CD4-positive, alpha-beta T cell (primary cell): ENCODE measurements at regions not wholly inside any gene's neighbourhood (a gene's known extent, or its start where the extent isn't known, plus 50 kb on each side); places are given as distances from the start of the nearest gene placed in this dataset.

ENCODE experiments used
- ATAC-seq: fragments of 200-7000 bp; cut with Tn5 transposase; one replicate; pipeline ENCODE4 v1.10.0; 2022; ENCODE audit warnings: mild to moderate bottlenecking; ENCODE audit not compliant: poor library complexity
- CTCF ChIA-PET: fragments of 350-600 bp; sonication (Branson Sonifier 250); formaldehyde crosslinking; loops from one replicate; lab custom pipeline; 2021; ENCODE audit warnings: antibody characterized with exemption, inconsistent platforms; lab: Charles Lee
- POLR2A ChIA-PET: fragments of 350-600 bp; sonication (Branson Sonifier 250); formaldehyde crosslinking; loops from one replicate; lab custom pipeline; 2021; ENCODE audit warnings: antibody characterized with exemption, inconsistent platforms; lab: Charles Lee
- DNase-seq, 14 experiments: peaks; one replicate each; pipeline ENCODE4 v3.0.0-alpha.2; 2013 to 2020; ENCODE audit warnings: mixed read lengths in 2 of 14
- H3K27ac ChIP-seq, 2 donors: one replicate each; pipeline versions ENCODE4 v1.5.1 to v1.7.0; 2013; ENCODE audit warnings: low read length in 2 of 2, low read depth in 1 of 2, mild to moderate bottlenecking in 1 of 2
- H3K27me3 ChIP-seq, 2 experiments: 1 replicate in 1 of 2; 2 replicates in 1 of 2; pipeline versions ENCODE4 v1.6.1 to v1.7.0; 2013; ENCODE audit warnings: low read length in 2 of 2, control low read depth in 1 of 2, mild to moderate bottlenecking in 1 of 2, moderate library complexity in 1 of 2; ENCODE audit not compliant: insufficient read depth in 2 of 2, control insufficient read depth in 1 of 2
- H3K36me3 ChIP-seq: one replicate; pipeline ENCODE4 v1.6.1; 2013; ENCODE audit warnings: low read length, control low read depth; ENCODE audit not compliant: insufficient read depth
- H3K4me1 ChIP-seq: one replicate; pipeline ENCODE4 v1.6.1; 2013; ENCODE audit warnings: low read length, control low read depth; ENCODE audit not compliant: insufficient read depth
- H3K4me3 ChIP-seq: one replicate; pipeline ENCODE4 v1.5.1; 2013; ENCODE audit warnings: mild to moderate bottlenecking, low read length, moderate library complexity
- H3K9me3 ChIP-seq, 2 experiments: 1 replicate in 1 of 2; 2 replicates in 1 of 2; pipeline versions ENCODE4 v1.6.1 to v1.7.0; 2013; ENCODE audit warnings: low read length in 2 of 2, mild to moderate bottlenecking in 2 of 2, control low read depth in 1 of 2, moderate library complexity in 1 of 2; ENCODE audit not compliant: control insufficient read depth in 1 of 2, insufficient read depth in 1 of 2
- H3K27ac Mint-ChIP-seq: one replicate; pipeline ENCODE4 v1.8.0; 2020; ENCODE audit warnings: mixed read lengths
- H3K27me3 Mint-ChIP-seq: one replicate; pipeline ENCODE4 v1.8.0; 2021; ENCODE audit warnings: mixed read lengths
- H3K36me3 Mint-ChIP-seq: one replicate; pipeline ENCODE4 v1.8.0; 2021; ENCODE audit warnings: low read depth, mixed read lengths
- H3K4me1 Mint-ChIP-seq: one replicate; pipeline ENCODE4 v1.8.0; 2021; ENCODE audit warnings: low read depth, mixed read lengths
- H3K4me3 Mint-ChIP-seq: one replicate; pipeline ENCODE4 v1.8.0; 2020; ENCODE audit warnings: mild to moderate bottlenecking, mixed read lengths
- H3K9me3 Mint-ChIP-seq: one replicate; pipeline ENCODE4 v1.8.0; 2020; ENCODE audit warnings: mixed read lengths
- intact Hi-C, 2 experiments: fragments of 100-400 bp; cut with DNase I in 1 of 2; cut with micrococcal nuclease in 1 of 2; formaldehyde crosslinking; loops; one replicate each; pipeline versions ENCODE4 v1.15.1 to v1.9.0; 2023 to 2025; cut with DNase I, micrococcal nuclease
- TF ChIP-seq, protein P1 (sequence below): fragments of 200-600 bp; IDR thresholded peaks from one replicate; pipeline ENCODE4 v1.8.0; 2022; ENCODE audit warnings: antibody characterized with exemption, mild to moderate bottlenecking

DNA sequence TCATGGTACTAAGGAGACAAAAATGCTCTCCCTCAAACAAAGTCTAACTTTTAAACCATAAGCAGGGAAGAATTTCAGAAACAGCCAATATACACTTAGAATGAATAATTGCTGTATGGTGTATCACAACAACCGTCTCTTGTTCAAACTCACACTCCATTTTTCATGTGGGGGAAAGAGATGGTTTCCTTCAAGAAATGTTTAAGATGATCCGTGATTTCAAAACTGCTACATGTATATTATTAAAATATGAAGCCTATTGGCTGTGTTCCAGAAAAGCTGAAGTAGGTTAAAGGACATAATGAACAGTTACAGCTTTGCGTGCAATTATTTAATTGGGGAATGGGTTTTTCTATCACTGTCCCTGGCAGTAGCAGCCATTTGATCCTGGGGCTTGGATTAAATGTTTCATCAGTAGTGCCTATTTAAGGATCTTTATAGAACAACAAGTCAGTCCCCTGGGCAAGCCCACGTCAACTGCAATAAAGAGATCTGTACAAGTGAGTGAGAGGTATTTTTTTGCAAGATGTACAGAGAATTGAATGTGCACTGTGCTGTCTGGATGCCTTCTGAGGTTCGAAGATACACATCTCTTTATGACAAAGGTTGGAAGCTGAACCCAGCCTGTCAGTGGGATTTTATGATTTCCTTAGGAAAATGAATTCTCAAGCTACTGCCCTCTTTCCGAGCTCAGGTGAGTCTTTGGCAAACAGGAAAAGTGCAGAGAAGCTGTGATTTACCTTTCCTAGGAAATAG, 337.2 kb upstream of the RARB start:
- Mint-ChIP-seq H3K27me3 (no peaks in the 10 kb centered on the region), H3K36me3 (no peaks in the 10 kb centered on the region), H3K4me3 (no peak overlapping the region), H3K9me3 (peaks cover 3% of the 10 kb centered on the region), H3K4me1 (no peaks in the 10 kb centered on the region), H3K27ac (no peak overlapping the region)
- no peak overlapping the region for H3K27ac ChIP-seq
- ChIA-PET POLR2A (no interaction called here), CTCF (no interaction called here)
- no peak for DNase-seq
- intact Hi-C loops = no loop called here
- H3K27me3 ChIP-seq = no peaks in the 10 kb centered on the region
- no peaks in the 10 kb centered on the region for H3K36me3 ChIP-seq
- no peak overlapping the region for H3K4me3 ChIP-seq
- no peaks in the 10 kb centered on the region for H3K4me1 ChIP-seq
- TF ChIP-seq, protein P1, sequence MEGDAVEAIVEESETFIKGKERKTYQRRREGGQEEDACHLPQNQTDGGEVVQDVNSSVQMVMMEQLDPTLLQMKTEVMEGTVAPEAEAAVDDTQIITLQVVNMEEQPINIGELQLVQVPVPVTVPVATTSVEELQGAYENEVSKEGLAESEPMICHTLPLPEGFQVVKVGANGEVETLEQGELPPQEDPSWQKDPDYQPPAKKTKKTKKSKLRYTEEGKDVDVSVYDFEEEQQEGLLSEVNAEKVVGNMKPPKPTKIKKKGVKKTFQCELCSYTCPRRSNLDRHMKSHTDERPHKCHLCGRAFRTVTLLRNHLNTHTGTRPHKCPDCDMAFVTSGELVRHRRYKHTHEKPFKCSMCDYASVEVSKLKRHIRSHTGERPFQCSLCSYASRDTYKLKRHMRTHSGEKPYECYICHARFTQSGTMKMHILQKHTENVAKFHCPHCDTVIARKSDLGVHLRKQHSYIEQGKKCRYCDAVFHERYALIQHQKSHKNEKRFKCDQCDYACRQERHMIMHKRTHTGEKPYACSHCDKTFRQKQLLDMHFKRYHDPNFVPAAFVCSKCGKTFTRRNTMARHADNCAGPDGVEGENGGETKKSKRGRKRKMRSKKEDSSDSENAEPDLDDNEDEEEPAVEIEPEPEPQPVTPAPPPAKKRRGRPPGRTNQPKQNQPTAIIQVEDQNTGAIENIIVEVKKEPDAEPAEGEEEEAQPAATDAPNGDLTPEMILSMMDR = no peak
- ATAC-seq = no peak
- H3K9me3 ChIP-seq = no peaks in the 10 kb centered on the region

DNA sequence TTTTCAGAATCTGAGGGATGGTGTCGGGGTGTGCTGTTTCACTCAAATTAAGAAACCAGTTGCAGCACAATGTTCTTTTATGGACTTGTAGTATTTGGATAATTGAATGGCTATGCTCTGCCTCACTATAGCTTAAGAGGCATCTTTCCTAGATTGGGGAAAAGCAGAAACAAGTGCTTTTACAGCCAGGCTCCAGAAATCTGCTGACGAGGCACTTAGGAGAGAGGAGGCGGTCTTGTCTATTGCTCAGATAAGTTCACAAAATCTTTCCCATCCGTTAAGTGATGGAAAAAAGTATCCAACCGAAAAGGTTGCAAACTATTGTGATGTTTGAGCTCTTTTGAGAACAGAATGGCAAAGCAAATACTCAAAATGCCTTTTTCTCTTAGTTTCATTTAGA, 336.1 kb upstream of the RARB start:
- no peaks in the 10 kb centered on the region for H3K27me3 ChIP-seq
- Mint-ChIP-seq H3K36me3 (no peaks in the 10 kb centered on the region), H3K4me3 (no peak overlapping the region), H3K27ac (no peak overlapping the region), H3K27me3 (no peaks in the 10 kb centered on the region), H3K9me3 (peaks cover 3% of the 10 kb centered on the region), H3K4me1 (no peaks in the 10 kb centered on the region)
- no peak for ATAC-seq
- no peak overlapping the region for H3K27ac ChIP-seq
- DNase-seq = no peak
- TF ChIP-seq, protein P1 = no peak
- ChIA-PET POLR2A (no interaction called here), CTCF (no interaction called here)
- intact Hi-C loops = no loop called here
- no peaks in the 10 kb centered on the region for H3K4me1 ChIP-seq
- no peak overlapping the region for H3K4me3 ChIP-seq
- H3K9me3 ChIP-seq = no peaks in the 10 kb centered on the region
- no peaks in the 10 kb centered on the region for H3K36me3 ChIP-seq

DNA sequence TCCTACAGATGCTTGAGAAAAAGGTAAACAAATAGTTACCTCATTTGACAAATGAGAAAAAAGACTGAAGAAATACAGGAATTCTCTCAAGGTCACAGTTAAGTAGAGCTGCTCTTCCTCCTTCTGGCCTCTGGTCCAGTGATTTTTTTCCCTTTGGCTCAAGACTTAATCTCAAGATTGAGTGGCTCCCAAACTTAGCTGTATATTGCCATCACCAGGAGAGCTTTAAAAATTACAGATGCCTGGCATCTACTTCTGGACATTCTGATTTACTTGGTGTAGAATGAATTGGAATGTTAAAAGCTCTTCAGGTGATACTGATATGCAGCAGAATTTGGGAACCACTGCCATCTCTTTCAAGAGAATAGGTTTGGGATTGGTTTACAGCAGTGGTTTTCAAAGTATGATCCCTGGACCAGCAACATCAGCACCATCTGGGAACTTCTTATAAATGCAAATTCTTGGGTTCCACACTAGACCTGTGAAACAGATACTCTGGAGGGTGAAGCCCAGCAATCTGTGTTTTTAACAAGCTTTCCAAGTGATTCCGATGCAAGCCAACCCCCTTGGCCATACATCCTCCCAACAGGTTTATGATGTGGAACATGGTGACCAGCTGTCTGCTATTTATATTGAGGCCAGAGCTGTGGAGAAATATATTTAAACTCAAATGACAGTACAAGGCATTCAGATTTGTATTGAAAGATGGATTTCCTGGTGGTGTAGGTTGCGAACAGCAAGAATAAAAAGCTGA, 333.0 kb upstream of the RARB start:
- Histone ChIP-seq H3K27ac (no peak overlapping the region), H3K9me3 (no peaks in the 10 kb centered on the region), H3K4me3 (no peak overlapping the region), H3K27me3 (no peaks in the 10 kb centered on the region), H3K36me3 (no peaks in the 10 kb centered on the region), H3K4me1 (no peaks in the 10 kb centered on the region)
- POLR2A ChIA-PET = no interaction called here
- intact Hi-C loops = no loop called here
- no peaks in the 10 kb centered on the region for H3K27me3 Mint-ChIP-seq
- TF ChIP-seq, protein P1 = no peak
- H3K4me3 Mint-ChIP-seq = no peak overlapping the region
- H3K36me3 Mint-ChIP-seq = no peaks in the 10 kb centered on the region
- H3K27ac Mint-ChIP-seq = no peak overlapping the region
- CTCF ChIA-PET = interaction anchor here (0.6 kb wide), 1 partner anchor 161 kb away, joined by 4 read pairs; no protein-coding TSS in a partner anchor
- ATAC-seq (no peak), DNase-seq (no peak)
- H3K4me1 Mint-ChIP-seq = no peaks in the 10 kb centered on the region
- peaks cover 3% of the 10 kb centered on the region for H3K9me3 Mint-ChIP-seq
